ENCODE measurements at regions not wholly inside any gene's neighbourhood (a gene's known extent, or its start where the extent isn't known, plus 50 kb on each side); places are given as distances from the start of the nearest gene placed in this dataset.
A peak's percentile ranks its signal among the peaks of the same experiment; 100 is the strongest.

DNA sequence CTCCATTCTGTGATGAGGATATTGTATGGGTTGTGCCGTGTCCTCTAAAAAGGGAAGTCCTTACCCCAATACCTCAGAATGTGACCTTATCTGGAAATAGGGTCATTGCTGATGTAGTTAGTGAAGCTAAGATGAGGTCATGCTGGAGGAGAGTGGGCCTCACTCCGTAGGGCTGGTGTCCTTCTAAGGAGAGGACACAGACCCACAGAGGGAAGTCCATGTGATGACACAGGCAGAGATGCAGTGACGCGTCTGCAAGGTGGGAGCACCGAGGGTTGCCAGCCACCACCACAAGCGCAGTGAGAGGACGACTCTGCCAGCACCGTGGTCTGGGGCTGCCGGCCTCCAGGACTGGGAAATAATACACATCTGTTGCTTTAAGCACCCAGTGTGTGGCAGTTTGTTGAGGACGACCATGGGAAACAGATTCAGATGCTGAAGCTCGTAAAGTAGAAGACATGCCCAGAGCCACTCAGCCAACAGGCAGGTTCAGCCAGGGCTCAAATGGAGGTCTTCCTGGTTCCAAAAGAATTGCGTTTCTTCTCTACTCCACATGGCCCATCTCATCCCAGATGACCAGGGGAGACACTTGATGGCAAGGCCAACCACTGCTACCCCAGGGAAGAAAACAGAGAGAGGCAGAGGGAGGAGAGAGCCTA lies 59.2 kb upstream of the DUSP22 start:
- POLR2A ChIA-PET, result no interaction called here
- H3K27me3 Mint-ChIP-seq, result peaks cover under 1 to 5% of the 10 kb centered on the region in 2 donors
- H3K36me3 Mint-ChIP-seq, result no peaks in the 10 kb centered on the region
- H3K4me3 Mint-ChIP-seq, result peak overlapping the region in 1 of 7 donors; percentile 32
- no peak for DNase-seq
- Histone ChIP-seq H3K36me3 (ENCODE audit: insufficient read depth, low read length) (no peaks in the 10 kb centered on the region), H3K4me1 (ENCODE audit: insufficient read depth, low read length) (peaks cover 26% of the 10 kb centered on the region), H3K27me3 (ENCODE audit: insufficient read depth, low read length, poor library complexity, severe bottlenecking) (no peaks in the 10 kb centered on the region), H3K4me3 (ENCODE audit: low read length) (no peak overlapping the region), H3K9me3 (ENCODE audit: low read length) (no peaks in the 10 kb centered on the region), H3K27ac (ENCODE audit: low read depth, low read length) (no peak overlapping the region)
- H3K9me3 Mint-ChIP-seq, result no peaks in the 10 kb centered on the region
- H3K27ac Mint-ChIP-seq, result peak overlapping the region in 2 of 8 donors; percentile 20 to 38
- H3K4me1 Mint-ChIP-seq, result peaks cover 22 to 35% (median 34%) of the 10 kb centered on the region in 3 donors
- CTCF ChIA-PET, result interaction anchor here (0.7 to 1.7 kb wide), 2 partner anchors 10 to 38 kb away, joined by 3 to 4 read pairs; no protein-coding TSS in a partner anchor

DNA sequence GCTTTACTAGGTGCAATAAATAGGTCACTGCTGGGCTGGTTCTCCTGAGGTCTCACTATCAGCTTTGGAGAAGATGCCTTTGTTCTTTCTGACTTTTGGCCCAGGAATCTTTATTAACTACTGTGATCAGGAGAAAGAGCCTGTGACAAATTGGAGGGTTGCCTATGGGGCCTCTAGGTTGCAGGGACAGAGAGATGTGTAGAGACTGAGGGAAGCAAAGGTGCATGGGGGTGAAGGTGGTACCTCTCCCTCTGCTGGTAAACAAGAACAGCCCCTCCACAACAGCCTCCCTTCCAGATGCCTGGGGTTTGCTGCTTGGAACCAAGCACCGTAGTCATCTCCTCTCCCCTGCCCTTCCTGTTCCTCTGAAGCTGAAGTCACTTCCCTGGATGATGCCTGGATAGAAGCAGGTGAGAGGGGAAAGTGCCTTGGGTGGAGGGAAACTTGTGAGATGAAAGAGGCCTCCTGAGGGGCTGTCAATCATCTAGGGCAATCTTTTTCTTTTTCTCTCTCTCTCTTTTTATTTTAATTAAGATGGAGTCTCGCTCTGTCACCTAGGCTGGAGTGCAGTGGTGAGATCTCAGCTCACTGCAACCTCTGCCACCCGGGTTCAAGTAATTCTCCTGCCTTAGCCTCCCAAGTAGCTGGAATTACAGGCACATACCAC lies 57.4 kb upstream of the DUSP22 start:
- Mint-ChIP-seq H3K9me3 (no peaks in the 10 kb centered on the region), H3K4me3 (peak overlapping the region in 2 of 7 donors; percentile 38 to 57), H3K36me3 (no peaks in the 10 kb centered on the region), H3K27ac (peak overlapping the region; percentile 17 to 97 (median 88)), H3K27me3 (no peaks in the 10 kb centered on the region), H3K4me1 (peaks cover 22 to 26% (median 26%) of the 10 kb centered on the region in 3 donors)
- no peak overlapping the region for H3K27ac ChIP-seq (ENCODE audit: low read depth, low read length)
- ChIA-PET POLR2A (interaction anchor here (0.6 kb wide), 1 partner anchor 29 kb away, joined by 6 read pairs; no protein-coding TSS in a partner anchor), CTCF (interaction anchor here (2.3 kb wide), 1 partner anchor 43 kb away, joined by 6 read pairs; no protein-coding TSS in a partner anchor)
- H3K4me3 ChIP-seq (ENCODE audit: low read length), result no peak overlapping the region
- no peak for DNase-seq
- no peaks in the 10 kb centered on the region for H3K36me3 ChIP-seq (ENCODE audit: insufficient read depth, low read length)
- H3K27me3 ChIP-seq (ENCODE audit: insufficient read depth, low read length, poor library complexity, severe bottlenecking), result no peaks in the 10 kb centered on the region
- H3K9me3 ChIP-seq (ENCODE audit: low read length), result no peaks in the 10 kb centered on the region
- H3K4me1 ChIP-seq (ENCODE audit: insufficient read depth, low read length), result peaks cover 26% of the 10 kb centered on the region

DNA sequence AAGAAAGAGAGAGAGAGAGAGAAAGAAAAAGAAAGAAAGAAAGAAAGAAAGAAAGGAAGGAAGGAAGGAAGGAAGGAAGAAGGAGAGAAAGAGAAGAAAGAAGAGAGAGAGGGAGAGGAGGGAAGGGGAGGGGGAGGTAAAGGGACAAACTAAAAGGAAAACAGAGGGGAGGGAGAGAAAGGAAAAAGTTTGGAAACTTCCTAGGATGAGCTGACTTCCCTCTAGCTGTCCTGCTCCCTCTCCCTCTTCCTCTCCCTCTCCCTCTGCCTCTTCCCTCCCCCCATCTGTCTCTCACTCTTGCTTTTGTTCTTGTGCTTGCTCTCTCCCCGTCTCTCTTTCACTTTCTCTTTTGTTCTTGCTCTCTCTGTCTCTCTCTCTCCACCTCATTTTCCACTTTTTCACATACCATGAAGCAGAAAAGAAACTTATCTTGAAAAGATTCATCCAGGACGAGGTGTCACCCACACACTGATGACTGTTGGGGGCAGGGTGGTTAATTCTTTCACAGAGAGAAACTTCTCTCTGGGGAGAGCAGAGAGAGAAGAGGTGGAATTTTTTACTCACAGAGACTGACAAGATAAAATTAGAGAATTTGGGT lies 56.4 kb upstream of the DUSP22 start:
- peaks cover 26% of the 10 kb centered on the region for H3K4me1 ChIP-seq (ENCODE audit: insufficient read depth, low read length)
- peak overlapping the region; percentile 79 to 97 (median 92) for H3K27ac Mint-ChIP-seq
- CTCF ChIA-PET, result interaction anchor here (1.6 to 2.3 kb wide), 2 partner anchors 44 to 55 kb away, joined by 3 to 6 read pairs; no protein-coding TSS in a partner anchor
- H3K27ac ChIP-seq (ENCODE audit: low read depth, low read length), result no peak overlapping the region
- H3K9me3 ChIP-seq (ENCODE audit: low read length), result no peaks in the 10 kb centered on the region
- no peaks in the 10 kb centered on the region for H3K36me3 ChIP-seq (ENCODE audit: insufficient read depth, low read length)
- H3K4me3 Mint-ChIP-seq, result peak overlapping the region; percentile 61 to 79 (median 71)
- H3K27me3 ChIP-seq (ENCODE audit: insufficient read depth, low read length, poor library complexity, severe bottlenecking), result no peaks in the 10 kb centered on the region
- H3K27me3 Mint-ChIP-seq, result no peaks in the 10 kb centered on the region
- H3K9me3 Mint-ChIP-seq, result no peaks in the 10 kb centered on the region
- H3K4me3 ChIP-seq (ENCODE audit: low read length), result peak overlapping the region; percentile 6
- peaks cover 22 to 26% (median 26%) of the 10 kb centered on the region in 3 donors for H3K4me1 Mint-ChIP-seq
- POLR2A ChIA-PET, result interaction anchor here (0.6 kb wide), 1 partner anchor 28 kb away, joined by 6 read pairs; no protein-coding TSS in a partner anchor
- DNase-seq, result peak in 4 of 5 donors; percentile 20 to 65 (median 50)
- H3K36me3 Mint-ChIP-seq, result no peaks in the 10 kb centered on the region

DNA sequence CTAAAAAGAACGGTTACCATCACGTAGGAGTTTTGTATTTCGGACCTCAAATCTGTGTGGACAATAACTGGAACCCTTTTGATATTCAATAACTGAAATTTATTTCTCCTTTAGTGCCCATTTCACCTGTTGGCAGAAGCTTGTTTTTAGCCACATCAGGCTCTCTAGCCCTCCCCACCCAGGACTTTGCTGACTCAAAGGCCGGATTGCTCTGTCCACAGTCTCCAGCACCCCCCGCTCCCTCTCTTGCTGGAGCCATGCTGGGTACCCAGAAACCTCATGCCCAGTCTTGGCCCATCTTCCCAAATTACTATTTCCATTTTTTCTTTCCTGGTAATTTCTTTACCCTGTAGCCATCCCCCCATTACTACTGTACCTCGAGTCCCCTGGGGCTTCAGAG lies 55.8 kb upstream of the DUSP22 start:
- DNase-seq, result no peak
- Mint-ChIP-seq H3K4me1 (peaks cover 22 to 26% (median 26%) of the 10 kb centered on the region in 3 donors), H3K9me3 (no peaks in the 10 kb centered on the region), H3K36me3 (no peaks in the 10 kb centered on the region), H3K27me3 (peaks cover 0 to under 1% of the 10 kb centered on the region in 2 donors), H3K27ac (peak overlapping the region; percentile 37 to 97 (median 88)), H3K4me3 (peak overlapping the region in 6 of 7 donors; percentile 68 to 79 (median 72))
- POLR2A ChIA-PET, result no interaction called here
- H3K4me1 ChIP-seq (ENCODE audit: insufficient read depth, low read length), result peaks cover 26% of the 10 kb centered on the region
- no peaks in the 10 kb centered on the region for H3K27me3 ChIP-seq (ENCODE audit: insufficient read depth, low read length, poor library complexity, severe bottlenecking)
- H3K9me3 ChIP-seq (ENCODE audit: low read length), result no peaks in the 10 kb centered on the region
- peak overlapping the region; percentile 6 for H3K4me3 ChIP-seq (ENCODE audit: low read length)
- CTCF ChIA-PET, result interaction anchor here (0.5 to 1.6 kb wide), 2 partner anchors 54 to 156 kb away, joined by 3 read pairs; no protein-coding TSS in a partner anchor
- H3K36me3 ChIP-seq (ENCODE audit: insufficient read depth, low read length), result no peaks in the 10 kb centered on the region
- H3K27ac ChIP-seq (ENCODE audit: low read depth, low read length), result no peak overlapping the region

DNA sequence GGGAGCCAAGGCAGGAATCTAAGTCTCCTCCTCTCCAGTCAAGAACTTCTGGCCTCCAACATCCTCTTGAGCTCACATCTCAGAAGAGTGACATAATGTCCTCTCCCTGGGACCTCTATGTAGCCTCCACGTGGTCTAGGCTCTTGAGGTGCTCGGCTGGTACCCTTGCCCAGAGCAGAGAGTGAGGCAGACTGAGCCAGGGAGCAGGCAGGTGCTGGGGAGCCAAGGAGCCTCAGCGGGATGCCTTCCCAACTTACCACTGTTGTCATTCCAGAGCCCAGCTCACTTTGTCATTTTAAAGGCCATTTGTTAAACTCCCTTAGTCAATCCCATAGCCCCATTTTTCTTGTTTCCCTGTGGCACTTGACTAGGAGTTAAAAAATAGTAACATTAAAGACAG lies 52.1 kb upstream of the DUSP22 start:
- Histone ChIP-seq H3K9me3 (ENCODE audit: low read length) (no peaks in the 10 kb centered on the region), H3K4me3 (ENCODE audit: low read length) (no peak overlapping the region), H3K27ac (ENCODE audit: low read depth, low read length) (no peak overlapping the region), H3K27me3 (ENCODE audit: insufficient read depth, low read length, poor library complexity, severe bottlenecking) (no peaks in the 10 kb centered on the region), H3K4me1 (ENCODE audit: insufficient read depth, low read length) (peaks cover 17% of the 10 kb centered on the region), H3K36me3 (ENCODE audit: insufficient read depth, low read length) (no peaks in the 10 kb centered on the region)
- DNase-seq, result no peak
- CTCF ChIA-PET, result no interaction called here
- Mint-ChIP-seq H3K36me3 (no peaks in the 10 kb centered on the region), H3K27me3 (peaks cover 0 to 2% of the 10 kb centered on the region in 2 donors), H3K4me3 (no peak overlapping the region), H3K4me1 (peaks cover 18 to 20% (median 18%) of the 10 kb centered on the region in 3 donors), H3K9me3 (peaks cover 0 to 2% (median 0%) of the 10 kb centered on the region in 5 donors), H3K27ac (no peak overlapping the region)
- POLR2A ChIA-PET, result no interaction called here

DNA sequence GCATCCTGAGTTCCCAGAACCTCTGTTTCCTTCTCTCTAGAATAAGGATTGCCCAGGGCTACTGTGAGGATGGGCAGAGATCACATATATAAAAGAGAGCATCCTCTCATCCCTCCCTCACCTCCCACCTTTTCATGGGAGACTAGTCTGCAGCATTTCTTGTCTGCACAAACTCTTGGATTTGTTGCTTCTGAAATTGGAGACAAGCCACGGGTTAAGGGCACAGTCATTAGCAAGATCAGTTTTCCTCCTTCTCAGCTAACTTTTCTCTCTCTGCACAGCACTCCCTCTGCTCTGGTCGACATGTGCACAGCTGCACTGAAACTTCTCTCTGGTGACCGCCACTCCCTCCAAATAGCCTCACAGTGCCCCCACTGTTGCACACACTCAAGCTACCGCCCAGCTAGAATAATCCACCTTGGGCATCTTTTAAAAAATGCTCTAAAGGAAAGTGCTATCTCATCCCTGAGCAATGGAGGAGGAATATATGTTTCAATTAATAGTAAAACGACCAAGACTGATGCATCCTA lies 50.9 kb upstream of the DUSP22 start:
- no peak for DNase-seq
- CTCF ChIA-PET, result no interaction called here
- Histone ChIP-seq H3K4me3 (ENCODE audit: low read length) (no peak overlapping the region), H3K9me3 (ENCODE audit: low read length) (no peaks in the 10 kb centered on the region), H3K36me3 (ENCODE audit: insufficient read depth, low read length) (no peaks in the 10 kb centered on the region), H3K4me1 (ENCODE audit: insufficient read depth, low read length) (peaks cover 6% of the 10 kb centered on the region), H3K27ac (ENCODE audit: low read depth, low read length) (no peak overlapping the region), H3K27me3 (ENCODE audit: insufficient read depth, low read length, poor library complexity, severe bottlenecking) (no peaks in the 10 kb centered on the region)
- peaks cover 6 to 7% (median 7%) of the 10 kb centered on the region in 3 donors for H3K4me1 Mint-ChIP-seq
- no peaks in the 10 kb centered on the region for H3K36me3 Mint-ChIP-seq
- H3K27ac Mint-ChIP-seq, result peak overlapping the region in 1 of 8 donors; percentile 6
- POLR2A ChIA-PET, result no interaction called here
- H3K27me3 Mint-ChIP-seq, result peaks cover 0 to 2% of the 10 kb centered on the region in 2 donors
- H3K9me3 Mint-ChIP-seq, result peaks cover 0 to 2% (median 0%) of the 10 kb centered on the region in 5 donors
- H3K4me3 Mint-ChIP-seq, result no peak overlapping the region

Measured in CD8-positive, alpha-beta memory T cell (primary cell).